ENCODE measurements at regions not wholly inside any gene's neighbourhood (a gene's known extent, or its start where the extent isn't known, plus 50 kb on each side); places are given as distances from the start of the nearest gene placed in this dataset.

DNA sequence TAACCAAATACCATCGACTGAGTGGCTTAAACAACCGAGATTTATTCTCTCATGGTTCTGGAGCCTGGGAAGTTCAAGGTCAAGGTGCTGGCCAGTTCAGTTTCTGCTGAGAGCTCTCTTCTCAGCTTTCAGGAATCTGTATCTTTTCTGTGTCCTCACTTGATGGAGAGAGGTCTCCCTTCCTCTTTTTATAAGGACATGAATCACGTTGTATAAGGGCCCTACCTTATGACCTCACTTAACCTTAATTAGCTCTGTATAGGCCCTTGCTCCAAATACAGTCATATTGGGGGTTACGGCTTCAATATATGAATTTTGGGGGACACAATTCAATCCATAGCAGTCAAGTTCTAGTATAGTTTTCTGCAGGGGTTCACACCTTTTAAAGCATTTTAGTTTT lies 135.2 kb upstream of the ADO start:
- H3K4me3 ChIP-seq, result no peak overlapping the region
- no peak overlapping the region for H2AFZ ChIP-seq
- no peaks in the 10 kb centered on the region for H3K27me3 ChIP-seq (ENCODE audit: insufficient read depth)
- H3K9me2 ChIP-seq (ENCODE audit: insufficient read depth), result peaks cover 5% of the 10 kb centered on the region; the same call in 1 of the 2 replicates
- no peaks in the 10 kb centered on the region for H3K79me2 ChIP-seq (replicated peaks; ENCODE audit: insufficient read depth)
- H3K27me3 Mint-ChIP-seq (ENCODE audit: insufficient read depth, low read depth, poor library complexity), result no peaks in the 10 kb centered on the region
- TF ChIP-seq JUNB (IDR thresholded peaks at IDR 0.05; ENCODE audit: unreplicated experiment), result no peak
- TF ChIP-seq POLR2AphosphoS5 (IDR thresholded peaks at IDR 0.05; ENCODE audit: low read depth), result no peak
- TF ChIP-seq EZH2 (IDR thresholded peaks at IDR 0.05; ENCODE audit: low read depth, unreplicated experiment), result no peak
- TF ChIP-seq CTCF (conservative IDR thresholded peaks at IDR 0.05; ENCODE audit: low read depth in 2 of 2), result no peak
- TF ChIP-seq ETS1 (IDR thresholded peaks at IDR 0.05), result no peak
- TF ChIP-seq, protein P1, sequence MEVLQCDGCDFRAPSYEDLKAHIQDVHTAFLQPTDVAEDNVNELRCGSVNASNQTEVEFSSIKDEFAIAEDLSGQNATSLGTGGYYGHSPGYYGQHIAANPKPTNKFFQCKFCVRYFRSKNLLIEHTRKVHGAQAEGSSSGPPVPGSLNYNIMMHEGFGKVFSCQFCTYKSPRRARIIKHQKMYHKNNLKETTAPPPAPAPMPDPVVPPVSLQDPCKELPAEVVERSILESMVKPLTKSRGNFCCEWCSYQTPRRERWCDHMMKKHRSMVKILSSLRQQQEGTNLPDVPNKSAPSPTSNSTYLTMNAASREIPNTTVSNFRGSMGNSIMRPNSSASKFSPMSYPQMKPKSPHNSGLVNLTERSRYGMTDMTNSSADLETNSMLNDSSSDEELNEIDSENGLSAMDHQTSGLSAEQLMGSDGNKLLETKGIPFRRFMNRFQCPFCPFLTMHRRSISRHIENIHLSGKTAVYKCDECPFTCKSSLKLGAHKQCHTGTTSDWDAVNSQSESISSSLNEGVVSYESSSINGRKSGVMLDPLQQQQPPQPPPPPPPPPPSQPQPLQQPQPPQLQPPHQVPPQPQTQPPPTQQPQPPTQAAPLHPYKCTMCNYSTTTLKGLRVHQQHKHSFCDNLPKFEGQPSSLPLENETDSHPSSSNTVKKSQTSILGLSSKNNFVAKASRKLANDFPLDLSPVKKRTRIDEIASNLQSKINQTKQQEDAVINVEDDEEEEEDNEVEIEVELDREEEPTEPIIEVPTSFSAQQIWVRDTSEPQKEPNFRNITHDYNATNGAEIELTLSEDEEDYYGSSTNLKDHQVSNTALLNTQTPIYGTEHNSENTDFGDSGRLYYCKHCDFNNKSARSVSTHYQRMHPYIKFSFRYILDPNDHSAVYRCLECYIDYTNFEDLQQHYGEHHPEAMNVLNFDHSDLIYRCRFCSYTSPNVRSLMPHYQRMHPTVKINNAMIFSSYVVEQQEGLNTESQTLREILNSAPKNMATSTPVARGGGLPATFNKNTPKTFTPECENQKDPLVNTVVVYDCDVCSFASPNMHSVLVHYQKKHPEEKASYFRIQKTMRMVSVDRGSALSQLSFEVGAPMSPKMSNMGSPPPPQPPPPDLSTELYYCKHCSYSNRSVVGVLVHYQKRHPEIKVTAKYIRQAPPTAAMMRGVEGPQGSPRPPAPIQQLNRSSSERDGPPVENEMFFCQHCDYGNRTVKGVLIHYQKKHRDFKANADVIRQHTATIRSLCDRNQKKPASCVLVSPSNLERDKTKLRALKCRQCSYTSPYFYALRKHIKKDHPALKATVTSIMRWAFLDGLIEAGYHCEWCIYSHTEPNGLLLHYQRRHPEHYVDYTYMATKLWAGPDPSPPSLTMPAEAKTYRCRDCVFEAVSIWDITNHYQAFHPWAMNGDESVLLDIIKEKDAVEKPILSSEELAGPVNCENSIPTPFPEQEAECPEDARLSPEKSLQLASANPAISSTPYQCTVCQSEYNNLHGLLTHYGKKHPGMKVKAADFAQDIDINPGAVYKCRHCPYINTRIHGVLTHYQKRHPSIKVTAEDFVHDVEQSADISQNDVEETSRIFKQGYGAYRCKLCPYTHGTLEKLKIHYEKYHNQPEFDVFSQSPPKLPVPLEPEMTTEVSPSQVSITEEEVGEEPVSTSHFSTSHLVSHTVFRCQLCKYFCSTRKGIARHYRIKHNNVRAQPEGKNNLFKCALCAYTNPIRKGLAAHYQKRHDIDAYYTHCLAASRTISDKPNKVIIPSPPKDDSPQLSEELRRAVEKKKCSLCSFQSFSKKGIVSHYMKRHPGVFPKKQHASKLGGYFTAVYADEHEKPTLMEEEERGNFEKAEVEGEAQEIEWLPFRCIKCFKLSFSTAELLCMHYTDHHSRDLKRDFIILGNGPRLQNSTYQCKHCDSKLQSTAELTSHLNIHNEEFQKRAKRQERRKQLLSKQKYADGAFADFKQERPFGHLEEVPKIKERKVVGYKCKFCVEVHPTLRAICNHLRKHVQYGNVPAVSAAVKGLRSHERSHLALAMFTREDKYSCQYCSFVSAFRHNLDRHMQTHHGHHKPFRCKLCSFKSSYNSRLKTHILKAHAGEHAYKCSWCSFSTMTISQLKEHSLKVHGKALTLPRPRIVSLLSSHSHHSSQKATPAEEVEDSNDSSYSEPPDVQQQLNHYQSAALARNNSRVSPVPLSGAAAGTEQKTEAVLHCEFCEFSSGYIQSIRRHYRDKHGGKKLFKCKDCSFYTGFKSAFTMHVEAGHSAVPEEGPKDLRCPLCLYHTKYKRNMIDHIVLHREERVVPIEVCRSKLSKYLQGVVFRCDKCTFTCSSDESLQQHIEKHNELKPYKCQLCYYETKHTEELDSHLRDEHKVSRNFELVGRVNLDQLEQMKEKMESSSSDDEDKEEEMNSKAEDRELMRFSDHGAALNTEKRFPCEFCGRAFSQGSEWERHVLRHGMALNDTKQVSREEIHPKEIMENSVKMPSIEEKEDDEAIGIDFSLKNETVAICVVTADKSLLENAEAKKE (CRISPR knock-in tag; IDR thresholded peaks at IDR 0.05), result no peak
- no peak for TF ChIP-seq ZNF114 (CRISPR knock-in tag; IDR thresholded peaks at IDR 0.05)
- no peak for TF ChIP-seq ZNF331 (CRISPR knock-in tag; IDR thresholded peaks at IDR 0.05; ENCODE audit: low read depth)
- TF ChIP-seq, protein P2, sequence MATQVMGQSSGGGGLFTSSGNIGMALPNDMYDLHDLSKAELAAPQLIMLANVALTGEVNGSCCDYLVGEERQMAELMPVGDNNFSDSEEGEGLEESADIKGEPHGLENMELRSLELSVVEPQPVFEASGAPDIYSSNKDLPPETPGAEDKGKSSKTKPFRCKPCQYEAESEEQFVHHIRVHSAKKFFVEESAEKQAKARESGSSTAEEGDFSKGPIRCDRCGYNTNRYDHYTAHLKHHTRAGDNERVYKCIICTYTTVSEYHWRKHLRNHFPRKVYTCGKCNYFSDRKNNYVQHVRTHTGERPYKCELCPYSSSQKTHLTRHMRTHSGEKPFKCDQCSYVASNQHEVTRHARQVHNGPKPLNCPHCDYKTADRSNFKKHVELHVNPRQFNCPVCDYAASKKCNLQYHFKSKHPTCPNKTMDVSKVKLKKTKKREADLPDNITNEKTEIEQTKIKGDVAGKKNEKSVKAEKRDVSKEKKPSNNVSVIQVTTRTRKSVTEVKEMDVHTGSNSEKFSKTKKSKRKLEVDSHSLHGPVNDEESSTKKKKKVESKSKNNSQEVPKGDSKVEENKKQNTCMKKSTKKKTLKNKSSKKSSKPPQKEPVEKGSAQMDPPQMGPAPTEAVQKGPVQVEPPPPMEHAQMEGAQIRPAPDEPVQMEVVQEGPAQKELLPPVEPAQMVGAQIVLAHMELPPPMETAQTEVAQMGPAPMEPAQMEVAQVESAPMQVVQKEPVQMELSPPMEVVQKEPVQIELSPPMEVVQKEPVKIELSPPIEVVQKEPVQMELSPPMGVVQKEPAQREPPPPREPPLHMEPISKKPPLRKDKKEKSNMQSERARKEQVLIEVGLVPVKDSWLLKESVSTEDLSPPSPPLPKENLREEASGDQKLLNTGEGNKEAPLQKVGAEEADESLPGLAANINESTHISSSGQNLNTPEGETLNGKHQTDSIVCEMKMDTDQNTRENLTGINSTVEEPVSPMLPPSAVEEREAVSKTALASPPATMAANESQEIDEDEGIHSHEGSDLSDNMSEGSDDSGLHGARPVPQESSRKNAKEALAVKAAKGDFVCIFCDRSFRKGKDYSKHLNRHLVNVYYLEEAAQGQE (IDR thresholded peaks at IDR 0.05; ENCODE audit: unreplicated experiment), result no peak
- no peak for TF ChIP-seq CREB1 (CRISPR knock-in tag; IDR thresholded peaks at IDR 0.05; ENCODE audit: low read depth)
- TF ChIP-seq STAT1 (IDR thresholded peaks at IDR 0.05; ENCODE audit: unreplicated experiment), result no peak
- H3K4me1 ChIP-seq (ENCODE audit: insufficient read depth), result no peaks in the 10 kb centered on the region; the same call in 1 of the 2 replicates
- no peaks in the 10 kb centered on the region for H3F3A ChIP-seq (replicated peaks; ENCODE audit: low read depth)
- H3K27ac Mint-ChIP-seq, result no peak overlapping the region
- no peaks in the 10 kb centered on the region for H3K9me3 Mint-ChIP-seq
- no peaks in the 10 kb centered on the region; the same call in 2 of the 3 replicates for H3K36me3 Mint-ChIP-seq (ENCODE audit: low read depth)
- no peaks in the 10 kb centered on the region for H3K36me3 ChIP-seq (ENCODE audit: insufficient read depth)
- ATAC-seq (no peak), DNase-seq (ENCODE audit: low spot score) (no peak)
- H3K27ac ChIP-seq (ENCODE audit: low read depth), result no peak overlapping the region
- H3K4me2 ChIP-seq, result no peak overlapping the region
- H3K4me1 Mint-ChIP-seq, result peaks cover 8% of the 10 kb centered on the region
- no peak overlapping the region for H3K4me3 Mint-ChIP-seq
- H4K20me1 ChIP-seq (replicated peaks; ENCODE audit: insufficient read depth), result no peaks in the 10 kb centered on the region
